Stimulated activated naive CD8-positive, alpha-beta T cell treated with anti-CD3 and anti-CD28 coated beads, Interleukin-15, Interleukin-2, amounts not matched to agents 100 ng/mL and 50 ng/mL, for 24 hours (primary cell): ENCODE measurements at regions not wholly inside any gene's neighbourhood (a gene's known extent, or its start where the extent isn't known, plus 50 kb on each side); places are given as distances from the start of the nearest gene placed in this dataset.

ENCODE experiments used
- H3K27ac Mint-ChIP-seq: one replicate; pipeline ENCODE4 v1.8.0; 2021; ENCODE audit warnings: mild to moderate bottlenecking, mixed read lengths
- H3K27me3 Mint-ChIP-seq: one replicate; pipeline ENCODE4 v1.8.0; 2021; ENCODE audit warnings: mixed read lengths
- H3K36me3 Mint-ChIP-seq: one replicate; pipeline ENCODE4 v1.8.0; 2021; ENCODE audit warnings: low read depth, mixed read lengths
- H3K4me1 Mint-ChIP-seq: one replicate; pipeline ENCODE4 v1.8.0; 2021; ENCODE audit warnings: low read depth, mixed read lengths
- H3K4me3 Mint-ChIP-seq: one replicate; pipeline ENCODE4 v1.8.0; 2021; ENCODE audit warnings: mild to moderate bottlenecking, mixed read lengths
- H3K9me3 Mint-ChIP-seq: one replicate; pipeline ENCODE4 v1.8.0; 2021; ENCODE audit warnings: mixed read lengths

GRCh38 chr13:103130146-103130545, 63.9 kb upstream of the SLC10A2 start:
- Mint-ChIP-seq H3K4me3 (no peak overlapping the region), H3K27ac (no peak overlapping the region), H3K9me3 (no peaks in the 10 kb centered on the region), H3K27me3 (no peaks in the 10 kb centered on the region), H3K4me1 (no peaks in the 10 kb centered on the region), H3K36me3 (no peaks in the 10 kb centered on the region)
